ENCODE measurements at regions not wholly inside any gene's neighbourhood (a gene's known extent, or its start where the extent isn't known, plus 50 kb on each side); places are given as distances from the start of the nearest gene placed in this dataset.

GRCh38 chr10:61016630-61017029 lies 72.6 kb upstream of the RHOBTB1 start:
- TF ChIP-seq ZSCAN20 (CRISPR knock-in tag; IDR thresholded peaks at IDR 0.05), result no peak
- no peak for TF ChIP-seq EP300 (IDR thresholded peaks at IDR 0.05)
- TF ChIP-seq REST (IDR thresholded peaks at IDR 0.05), result no peak
- no peak for TF ChIP-seq ZFP36 (IDR thresholded peaks at IDR 0.05; ENCODE audit: borderline replicate concordance, partially characterized antibody)
- no peak for TF ChIP-seq POLR2A (IDR thresholded peaks at IDR 0.05; ENCODE audit: low read length)
- no peak for TF ChIP-seq MAX (IDR thresholded peaks at IDR 0.05)
- TF ChIP-seq NR3C1 (IDR thresholded peaks at IDR 0.05), result no peak

Measured in A549 (cell line).